Hepatocyte (in vitro differentiated cells): ENCODE measurements at regions not wholly inside any gene's neighbourhood (a gene's known extent, or its start where the extent isn't known, plus 50 kb on each side); places are given as distances from the start of the nearest gene placed in this dataset.

Experiments used
- CTCF ChIP-seq: fragments of 200-600 bp; sonication (generic); IDR thresholded peaks from 2 replicates; pipeline ENCODE4 v1.5.1; 2016; ENCODE audit warnings: antibody characterized with exemption, mild to moderate bottlenecking; ENCODE audit not compliant: poor library complexity
- EZH2phosphoT487 ChIP-seq: fragments of 200-600 bp; sonication (generic); IDR thresholded peaks from one replicate; pipeline ENCODE4 v1.6.1; 2018; ENCODE audit warnings: antibody characterized with exemption, mild to moderate bottlenecking, low read depth, moderate library complexity; ENCODE audit not compliant: unreplicated experiment, severe bottlenecking

- TF ChIP-seq CTCF, result no peak
- TF ChIP-seq EZH2phosphoT487, result no peak
These were observed 240.3 kb downstream of the CDH7 start for GRCh38 chr18:65990944-65991708.
